ENCODE measurements at regions not wholly inside any gene's neighbourhood (a gene's known extent, or its start where the extent isn't known, plus 50 kb on each side); places are given as distances from the start of the nearest gene placed in this dataset.

GRCh38 chr4:135966936-135967335, 1565.4 kb downstream of the PCDH18 start:
- TF ChIP-seq CTCF (IDR thresholded peaks at IDR 0.05) (no peak), POLR2AphosphoS5 (IDR thresholded peaks at IDR 0.05; ENCODE audit: insufficient read depth in 1 of 2, low read depth in 1 of 2) (no peak)

Data from vagina (tissue), 2 donors.